ENCODE measurements at regions not wholly inside any gene's neighbourhood (a gene's known extent, or its start where the extent isn't known, plus 50 kb on each side); places are given as distances from the start of the nearest gene placed in this dataset.
"Not testable (repeated sequence)": the region's sequence is repeated elsewhere in the genome, so short reads cannot be mapped to it uniquely, and the experiment has no call there.

- TF ChIP-seq EP300 (IDR thresholded peaks at IDR 0.05) = no peak
- no peak for TF ChIP-seq POLR2A (IDR thresholded peaks at IDR 0.05; ENCODE audit: low read depth)
- TF ChIP-seq CTCF (IDR thresholded peaks at IDR 0.05) = no peak
- no peak for TF ChIP-seq POLR2AphosphoS5 (IDR thresholded peaks at IDR 0.05)
- 72% methylated on average over 2 of the region's 2 CpGs for WGBS
- Histone ChIP-seq H3K36me3 (no peaks in the 10 kb centered on the region), H3K27ac (replicated peaks in 1 of 4) (no peak overlapping the region), H3K4me1 (no peaks in the 10 kb centered on the region), H3K27me3 (no peaks in the 10 kb centered on the region), H3K9me3 (no peaks in the 10 kb centered on the region), H3K4me3 (no peak overlapping the region)
- no peak for DNase-seq (ENCODE audit: extremely low spot score)
- intact Hi-C loops (cut with DNase I) = no loop called here
These were observed 1002.3 kb downstream of the FAM133A start for GRCh38 chrX:94676285-94676684.

GRCh38 chrX:94686071-94686470 lies 1012.1 kb downstream of the FAM133A start:
- no peaks in the 10 kb centered on the region for H3K27me3 ChIP-seq
- no peaks in the 10 kb centered on the region for H3K36me3 ChIP-seq
- intact Hi-C loops (cut with DNase I) = no loop called here
- no peak for DNase-seq (ENCODE audit: extremely low spot score)
- 27% methylated on average over 2 of the region's 2 CpGs for WGBS
- no peak overlapping the region for H3K4me3 ChIP-seq
- TF ChIP-seq POLR2A (IDR thresholded peaks at IDR 0.05; ENCODE audit: low read depth) = no peak
- TF ChIP-seq CTCF (IDR thresholded peaks at IDR 0.05) = no peak
- no peak for TF ChIP-seq EP300 (IDR thresholded peaks at IDR 0.05)
- TF ChIP-seq POLR2AphosphoS5 (IDR thresholded peaks at IDR 0.05) = no peak
- H3K9me3 ChIP-seq = no peaks in the 10 kb centered on the region
- H3K4me1 ChIP-seq = no peaks in the 10 kb centered on the region
- no peak overlapping the region for H3K27ac ChIP-seq (replicated peaks in 1 of 4)

GRCh38 chrX:94695910-94696309 lies 1021.9 kb downstream of the FAM133A start:
- Histone ChIP-seq H3K9me3 (no peaks in the 10 kb centered on the region), H3K4me3 (no peak overlapping the region), H3K27me3 (no peaks in the 10 kb centered on the region), H3K36me3 (no peaks in the 10 kb centered on the region), H3K4me1 (no peaks in the 10 kb centered on the region), H3K27ac (replicated peaks in 1 of 4) (no peak overlapping the region)
- DNase-seq (ENCODE audit: extremely low spot score) = no peak
- intact Hi-C loops (cut with DNase I) = no loop called here
- TF ChIP-seq EP300 (IDR thresholded peaks at IDR 0.05) (no peak), CTCF (IDR thresholded peaks at IDR 0.05) (no peak)
- WGBS = 26% methylated on average over 3 of the region's 3 CpGs

GRCh38 chrX:94704348-94705256 lies 1030.6 kb downstream of the FAM133A start:
- H3K9me3 ChIP-seq; H3K27ac ChIP-seq (replicated peaks in 1 of 4); H3K4me1 ChIP-seq; H3K4me3 ChIP-seq; DNase-seq (ENCODE audit: extremely low spot score); H3K36me3 ChIP-seq; intact Hi-C loops (cut with DNase I); H3K27me3 ChIP-seq: not testable (repeated sequence)
- 77% methylated on average over 15 of the region's 15 CpGs for WGBS

GRCh38 chrX:94721386-94721785 lies 1047.4 kb downstream of the FAM133A start:
- 83% methylated on average over 2 of the region's 2 CpGs for WGBS
- no peak overlapping the region for H3K27ac ChIP-seq (replicated peaks in 1 of 4)
- no peaks in the 10 kb centered on the region for H3K27me3 ChIP-seq
- no peaks in the 10 kb centered on the region for H3K36me3 ChIP-seq
- TF ChIP-seq EP300 (IDR thresholded peaks at IDR 0.05) (no peak), CTCF (IDR thresholded peaks at IDR 0.05) (no peak), POLR2A (IDR thresholded peaks at IDR 0.05; ENCODE audit: low read depth) (no peak), POLR2AphosphoS5 (IDR thresholded peaks at IDR 0.05) (no peak)
- intact Hi-C loops (cut with DNase I) = no loop called here
- H3K4me3 ChIP-seq = no peak overlapping the region
- no peaks in the 10 kb centered on the region for H3K9me3 ChIP-seq
- H3K4me1 ChIP-seq = no peaks in the 10 kb centered on the region
- no peak for DNase-seq (ENCODE audit: extremely low spot score)
